Central memory CD8-positive, alpha-beta T cell (primary cell): ENCODE measurements at regions not wholly inside any gene's neighbourhood (a gene's known extent, or its start where the extent isn't known, plus 50 kb on each side); places are given as distances from the start of the nearest gene placed in this dataset.

Source experiments
- ATAC-seq: fragments of 150-1000 bp; cut with Tn5 transposase; replicated peaks from 2 replicates; pipeline ENCODE4 v1.10.0; 2022; ENCODE audit warnings: mild to moderate bottlenecking, moderate FRiP score, moderate number of reproducible peaks; ENCODE audit not compliant: poor library complexity, severe bottlenecking; ENCODE audit errors: extremely low read depth
- DNase-seq, 2 donors: peaks; one replicate each; pipeline ENCODE4 v3.0.0; 2021; ENCODE audit warnings: low spot score in 2 of 2
- H3K27ac Mint-ChIP-seq: one replicate; pipeline ENCODE4 v1.8.0; 2022; ENCODE audit warnings: low read depth, mild to moderate bottlenecking, moderate library complexity, mixed read lengths
- H3K27me3 Mint-ChIP-seq: one replicate; pipeline ENCODE4 v1.8.0; 2022; ENCODE audit warnings: mixed read lengths
- H3K36me3 Mint-ChIP-seq: one replicate; pipeline ENCODE4 v1.8.0; 2022; ENCODE audit warnings: mild to moderate bottlenecking, moderate library complexity, mixed read lengths; ENCODE audit not compliant: insufficient read depth
- H3K4me1 Mint-ChIP-seq: one replicate; pipeline ENCODE4 v1.8.0; 2022; ENCODE audit warnings: mixed read lengths
- H3K4me3 Mint-ChIP-seq: one replicate; pipeline ENCODE4 v1.8.0; 2022; ENCODE audit warnings: mild to moderate bottlenecking, moderate library complexity, mixed read lengths
- H3K9me3 Mint-ChIP-seq: one replicate; pipeline ENCODE4 v1.8.0; 2022; ENCODE audit warnings: mixed read lengths

GRCh38 chr2:100767224-100767653, 52.7 kb upstream of the NPAS2 start:
- H3K27ac Mint-ChIP-seq = no peak overlapping the region
- H3K27me3 Mint-ChIP-seq = peaks cover 73% of the 10 kb centered on the region
- DNase-seq = no peak
- no peaks in the 10 kb centered on the region for H3K4me1 Mint-ChIP-seq
- no peak overlapping the region for H3K4me3 Mint-ChIP-seq
- H3K36me3 Mint-ChIP-seq = no peaks in the 10 kb centered on the region
- ATAC-seq = no peak
- H3K9me3 Mint-ChIP-seq = no peaks in the 10 kb centered on the region

GRCh38 chr2:100767810-100768806, 51.8 kb upstream of the NPAS2 start:
- Mint-ChIP-seq H3K27me3 (peaks cover 69% of the 10 kb centered on the region), H3K4me3 (no peak overlapping the region), H3K27ac (no peak overlapping the region), H3K9me3 (no peaks in the 10 kb centered on the region), H3K36me3 (no peaks in the 10 kb centered on the region), H3K4me1 (no peaks in the 10 kb centered on the region)
- ATAC-seq = no peak
- no peak for DNase-seq
